ENCODE measurements at regions not wholly inside any gene's neighbourhood (a gene's known extent, or its start where the extent isn't known, plus 50 kb on each side); places are given as distances from the start of the nearest gene placed in this dataset.

DNA sequence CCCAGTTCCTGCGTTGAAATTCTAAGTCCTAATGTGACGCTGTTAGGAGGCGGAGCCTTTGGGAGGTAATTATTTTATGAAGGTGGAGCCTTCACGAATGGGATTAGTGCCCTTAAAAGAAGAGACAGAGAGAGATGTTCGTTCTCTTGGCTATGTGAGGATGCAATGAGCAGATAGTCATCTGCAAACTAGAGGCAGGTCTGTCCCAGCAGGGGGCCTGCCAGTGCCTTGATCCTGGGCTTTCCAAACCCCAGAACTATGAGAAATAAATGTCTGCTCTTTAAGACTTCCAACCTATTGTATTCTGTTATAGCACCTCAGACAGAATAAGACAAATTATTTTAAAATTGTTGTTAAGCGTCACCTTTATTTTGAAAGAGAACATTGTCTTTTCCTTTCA is 123.1 kb upstream of the KCNJ6 start:
- no peak overlapping the region for H3K27ac ChIP-seq
- no peak for TF ChIP-seq CTCF (IDR thresholded peaks at IDR 0.05)
- ATAC-seq: no peak

GRCh38 chr21:38039841-38040240 is 123.6 kb upstream of the KCNJ6 start:
- H3K27ac ChIP-seq: no peak overlapping the region
- H3K4me1 ChIP-seq: no peaks in the 10 kb centered on the region
- intact Hi-C loops (cut with DNase I): no loop called here
- H3K36me3 ChIP-seq: no peaks in the 10 kb centered on the region
- peaks cover 0 to 4% of the 10 kb centered on the region in 2 donors for H3K27me3 ChIP-seq
- TF ChIP-seq CTCF (IDR thresholded peaks at IDR 0.05): no peak
- no peak for ATAC-seq
- no peak overlapping the region for H3K4me3 ChIP-seq
- DNase-seq: no peak
- H3K9me3 ChIP-seq: no peaks in the 10 kb centered on the region

More for the DNA sequence above, 123.1 kb upstream of the KCNJ6 start:
- Histone ChIP-seq H3K4me3 (no peak overlapping the region), H3K27me3 (peaks cover 0 to 7% of the 10 kb centered on the region in 2 donors), H3K36me3 (no peaks in the 10 kb centered on the region), H3K9me3 (no peaks in the 10 kb centered on the region), H3K4me1 (no peaks in the 10 kb centered on the region)
- no peak for DNase-seq
- intact Hi-C loops (cut with DNase I): no loop called here

- Histone ChIP-seq H3K4me3 (no peak overlapping the region), H3K27me3 (peaks cover 0 to 3% of the 10 kb centered on the region in 2 donors), H3K27ac (no peak overlapping the region), H3K36me3 (no peaks in the 10 kb centered on the region), H3K4me1 (no peaks in the 10 kb centered on the region), H3K9me3 (no peaks in the 10 kb centered on the region)
- ATAC-seq: no peak
- TF ChIP-seq CTCF (IDR thresholded peaks at IDR 0.05): no peak
- intact Hi-C loops (cut with DNase I): no loop called here
- no peak for DNase-seq
Measured at GRCh38 chr21:38041493-38041892, 125.2 kb upstream of the KCNJ6 start.

DNA sequence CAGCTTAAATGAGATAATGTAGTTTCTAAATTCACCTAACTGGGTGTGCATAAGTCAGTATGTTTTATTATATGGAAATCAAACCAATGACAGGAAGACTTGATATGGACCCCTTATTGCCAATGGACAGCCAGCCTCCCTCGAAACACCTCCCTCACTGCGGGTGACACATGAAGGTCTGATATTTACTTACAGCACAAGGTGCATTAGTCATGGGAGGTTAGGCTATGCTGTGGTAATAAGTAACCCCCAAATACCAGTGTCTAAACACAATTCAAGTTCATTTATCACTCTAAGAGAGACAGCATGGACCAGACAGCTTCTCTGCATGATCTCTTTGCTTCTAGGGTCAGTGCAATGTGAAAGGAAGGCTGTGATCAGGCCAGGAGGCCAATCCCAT is 126.0 kb upstream of the KCNJ6 start:
- Histone ChIP-seq H3K36me3 (no peaks in the 10 kb centered on the region), H3K27ac (no peak overlapping the region), H3K27me3 (peaks cover 0 to 3% of the 10 kb centered on the region in 2 donors), H3K4me3 (no peak overlapping the region), H3K9me3 (no peaks in the 10 kb centered on the region), H3K4me1 (no peaks in the 10 kb centered on the region)
- intact Hi-C loops (cut with DNase I): no loop called here
- no peak for DNase-seq
- ATAC-seq: no peak
- TF ChIP-seq CTCF (IDR thresholded peaks at IDR 0.05): no peak

GRCh38 chr21:38048167-38048566 is 131.9 kb upstream of the KCNJ6 start:
- H3K4me3 ChIP-seq: no peak overlapping the region
- H3K4me1 ChIP-seq: no peaks in the 10 kb centered on the region
- no peaks in the 10 kb centered on the region for H3K9me3 ChIP-seq
- no peak overlapping the region for H3K27ac ChIP-seq
- H3K36me3 ChIP-seq: no peaks in the 10 kb centered on the region
- TF ChIP-seq CTCF (IDR thresholded peaks at IDR 0.05): no peak
- peak in 1 of 4 donors; percentile 1 for DNase-seq
- intact Hi-C loops (cut with DNase I): no loop called here
- H3K27me3 ChIP-seq: no peaks in the 10 kb centered on the region
- no peak for ATAC-seq

Measured in left lung (tissue), 4 donors.